Occipital lobe (tissue), 1 donor: ENCODE measurements at regions not wholly inside any gene's neighbourhood (a gene's known extent, or its start where the extent isn't known, plus 50 kb on each side); places are given as distances from the start of the nearest gene placed in this dataset.

Experiments
- DNase-seq: peaks from one replicate; lab custom pipeline; 2025; lab: John Stamatoyannopoulos, UW

DNA sequence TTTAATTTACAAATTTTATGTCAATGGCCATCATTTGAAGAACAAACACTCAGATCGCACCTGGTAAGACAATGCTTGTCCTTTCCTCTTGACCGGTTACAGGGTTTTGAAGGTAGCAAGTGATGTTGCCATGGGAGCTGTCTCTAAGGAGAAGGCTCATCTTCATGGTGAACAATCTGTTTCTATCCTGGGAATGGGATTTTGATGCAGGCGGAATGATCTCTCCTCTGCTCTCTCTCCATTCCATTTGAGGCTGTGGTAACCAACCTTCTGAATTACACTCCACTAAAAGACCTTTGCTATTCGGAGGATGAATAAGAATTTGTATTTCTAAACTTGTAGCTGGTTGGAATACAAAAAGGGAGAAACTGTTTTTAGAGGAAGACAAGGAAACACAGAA is 57.9 kb upstream of the SLC5A9 start:
- DNase-seq, result no peak

DNA sequence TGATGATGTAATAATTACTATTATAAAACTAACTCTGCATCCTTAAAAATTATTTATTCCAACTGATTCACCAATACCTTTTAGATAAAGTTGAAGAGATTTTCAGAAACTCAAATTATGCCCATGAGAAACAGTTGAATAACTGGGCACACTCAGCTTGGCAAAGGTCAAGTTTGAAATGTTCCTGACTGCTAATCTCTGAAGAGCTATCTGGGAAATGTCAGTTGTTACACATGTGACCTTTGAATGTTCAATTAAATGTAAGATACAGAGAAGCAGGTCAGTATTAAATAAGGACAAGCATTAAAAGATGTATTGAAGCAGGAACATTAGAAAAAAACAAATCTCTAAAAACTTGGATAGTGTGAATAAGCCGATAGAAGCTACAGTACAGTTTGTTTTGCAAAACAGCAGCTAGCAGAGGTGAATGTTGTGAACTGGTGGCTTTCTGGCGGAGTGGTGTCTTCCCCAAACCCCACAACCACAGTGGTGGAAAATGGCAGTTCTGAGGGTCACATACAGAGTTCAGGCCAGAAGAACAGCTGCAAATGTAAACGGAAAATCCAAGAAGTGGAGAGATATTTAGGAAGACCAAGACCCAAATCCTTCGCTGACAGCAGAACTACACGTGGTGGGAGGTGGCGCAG is 61.9 kb upstream of the SLC5A9 start:
- no peak for DNase-seq

DNA sequence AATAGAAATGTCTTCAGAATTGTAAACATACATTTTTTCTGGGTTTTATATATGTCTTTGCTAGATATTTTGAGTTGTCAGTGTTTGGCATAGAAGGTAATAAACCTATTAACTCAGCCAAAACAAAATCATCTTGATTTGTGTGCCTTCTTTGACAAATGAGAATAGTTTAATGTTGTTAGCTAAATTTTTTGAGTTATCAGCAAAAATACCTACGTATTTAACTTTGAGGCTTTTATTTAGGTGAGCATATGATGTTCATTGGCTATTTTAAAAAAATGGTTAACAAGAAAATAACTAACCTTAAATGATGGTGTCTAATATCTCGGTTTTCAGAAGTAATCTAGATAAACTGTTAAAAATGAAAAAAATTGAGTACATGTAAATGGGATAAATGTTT is 83.2 kb upstream of the SLC5A9 start:
- no peak for DNase-seq

DNA sequence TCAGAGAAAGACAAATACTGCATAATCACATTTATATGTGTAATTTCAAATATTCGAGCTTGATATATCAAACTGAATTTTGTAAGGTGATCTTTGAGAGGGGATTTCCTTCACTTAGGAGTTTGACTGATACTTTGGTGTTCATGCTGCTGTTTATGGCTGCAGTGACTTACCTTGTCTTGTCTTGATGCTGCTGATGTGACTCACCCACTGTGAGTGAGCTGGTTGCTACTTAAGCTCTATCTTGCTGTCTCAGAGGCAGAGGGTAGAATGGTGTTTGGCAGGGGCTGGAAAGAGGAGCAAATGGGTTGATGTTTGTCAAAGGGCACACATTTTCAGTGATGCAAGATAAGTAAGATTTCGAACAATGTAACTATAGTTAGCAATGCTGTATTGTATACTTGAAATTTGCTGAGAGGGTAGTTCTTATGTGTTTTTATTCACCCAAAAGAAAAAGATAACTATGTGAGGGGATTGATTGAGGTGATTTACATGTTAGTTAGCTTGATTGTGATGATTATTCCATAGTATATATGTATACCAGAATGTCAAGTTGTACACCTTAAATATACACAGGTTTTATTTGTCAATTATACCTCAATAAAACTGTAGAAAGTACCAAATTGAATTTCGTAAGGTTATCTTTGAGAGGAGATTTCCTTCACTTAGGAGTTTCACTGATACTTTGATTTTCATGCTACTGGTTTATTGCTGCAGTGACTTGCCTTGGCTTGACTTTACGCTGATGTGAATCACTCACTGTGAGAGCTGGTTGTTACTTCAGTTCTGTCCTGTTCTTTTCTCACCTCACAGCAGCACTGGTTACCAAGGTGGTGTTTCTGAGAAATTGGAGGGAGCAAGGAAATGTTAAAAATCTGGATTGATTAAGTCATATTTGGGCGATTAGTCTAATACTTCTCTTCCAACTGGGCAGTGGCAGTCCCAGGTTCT is 94.5 kb upstream of the SLC5A9 start:
- DNase-seq, result no peak

DNA sequence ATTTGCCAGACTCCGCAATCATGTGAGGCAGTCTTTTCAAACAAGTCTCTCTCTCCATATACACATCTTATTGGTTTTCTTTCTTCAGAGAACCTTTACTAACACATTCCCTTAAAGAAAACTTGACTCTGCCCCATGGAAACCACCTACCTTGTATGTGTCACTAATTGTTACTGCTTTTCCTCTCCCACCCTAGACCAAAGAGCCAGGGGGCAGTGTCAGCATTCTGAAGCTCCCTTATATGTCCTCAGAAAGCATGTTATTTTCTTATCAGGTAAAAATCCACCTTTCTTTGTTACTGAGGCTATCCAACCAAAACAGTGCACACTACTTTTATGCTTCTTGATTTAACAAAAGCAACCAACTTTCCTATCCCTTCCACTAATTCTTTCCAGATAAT is 98.9 kb upstream of the SLC5A9 start:
- DNase-seq, result no peak

DNA sequence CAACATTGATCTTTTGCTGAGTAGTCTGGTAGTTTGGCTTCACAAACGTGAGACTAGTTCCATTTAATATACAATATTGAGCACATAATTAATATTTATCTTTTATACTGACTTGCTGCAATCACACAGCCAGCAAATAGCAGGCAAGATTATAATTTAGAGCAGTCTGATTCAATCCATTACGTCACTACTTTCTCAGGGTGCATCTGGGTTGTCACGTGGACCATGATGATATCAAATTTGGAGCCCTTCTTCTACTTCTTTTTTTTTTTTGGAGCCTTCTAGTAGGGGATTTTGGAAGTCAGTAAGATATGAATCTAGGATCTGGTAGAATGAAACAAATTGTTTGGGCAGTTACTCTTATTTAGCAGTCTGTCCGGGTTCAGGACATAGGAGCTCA is 100.6 kb upstream of the SLC5A9 start:
- no peak for DNase-seq

DNA sequence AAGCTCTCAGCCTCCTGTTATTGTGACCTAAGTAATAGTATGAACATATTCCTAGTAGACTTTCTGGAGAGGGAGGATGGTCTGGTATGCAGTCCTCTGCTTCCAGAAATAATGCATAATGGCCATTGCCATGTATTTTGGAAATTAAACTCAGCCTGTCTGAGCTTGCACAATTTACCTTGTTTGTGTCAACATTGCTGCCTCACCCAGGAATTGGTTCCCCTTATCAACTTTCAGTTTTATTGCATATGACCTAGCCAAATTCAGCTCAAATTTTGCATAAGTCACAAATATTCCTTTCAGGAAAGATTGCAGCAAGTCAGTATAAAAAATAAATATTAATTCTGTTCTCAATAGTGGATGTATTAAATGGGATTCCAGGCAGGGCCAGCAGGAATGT is 101.9 kb upstream of the SLC5A9 start:
- DNase-seq, result no peak

DNA sequence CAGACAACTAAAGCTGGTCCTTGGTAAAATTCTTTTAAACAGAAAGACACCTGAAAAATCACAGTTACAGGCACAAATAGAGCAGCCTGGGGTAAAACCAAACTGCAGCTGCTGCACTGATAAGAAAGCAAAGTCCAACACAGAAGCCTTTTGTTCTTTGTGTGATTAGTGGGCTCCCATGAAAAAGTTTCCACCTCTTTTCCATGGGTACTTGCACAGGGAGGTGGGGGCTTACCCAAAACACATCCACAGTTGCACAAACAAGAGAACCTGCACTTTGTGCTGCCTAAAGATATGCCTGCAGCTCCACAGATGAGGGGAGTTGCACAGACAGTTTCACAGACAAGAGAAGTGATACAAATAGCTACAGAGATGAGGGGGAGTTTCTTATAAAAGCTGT is 106.7 kb upstream of the SLC5A9 start:
- DNase-seq, result no peak

DNA sequence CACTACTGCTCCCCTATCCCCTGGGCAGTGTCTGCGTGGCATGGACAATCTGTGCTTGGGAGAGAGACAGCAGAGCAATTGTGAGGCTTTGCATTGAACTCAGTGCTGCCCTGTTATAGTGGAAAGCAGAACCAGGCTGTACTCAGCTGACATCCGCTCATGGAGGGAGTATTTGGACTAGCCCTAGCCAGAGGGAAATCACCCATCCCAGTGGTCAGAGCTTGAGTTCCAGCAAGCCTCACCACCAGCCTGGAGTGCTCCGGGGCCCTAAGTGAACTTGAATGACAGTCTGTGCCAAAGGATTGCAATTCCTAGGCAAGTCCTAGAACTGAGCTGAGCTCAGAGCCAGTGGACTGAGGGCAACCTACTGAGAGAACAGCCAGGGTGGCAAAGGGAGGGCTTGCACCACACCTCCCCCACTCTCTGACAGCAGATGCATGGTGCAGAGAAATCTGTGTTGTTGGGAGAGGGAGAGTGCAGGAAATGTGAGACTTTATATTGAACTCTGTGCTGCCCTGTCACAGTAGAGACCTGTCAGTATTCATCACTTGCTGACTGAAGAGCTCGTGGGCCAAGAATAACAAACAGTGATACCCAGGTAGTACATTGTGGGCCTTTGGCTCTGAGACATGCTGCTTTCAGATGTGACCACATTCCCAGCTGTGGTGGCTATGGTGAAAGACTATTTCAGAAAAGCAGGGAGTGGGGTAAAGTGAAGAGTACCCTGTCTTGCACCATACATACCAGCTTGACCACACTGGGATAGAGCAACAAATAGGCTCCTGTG is 107.7 kb upstream of the SLC5A9 start:
- DNase-seq, result no peak

DNA sequence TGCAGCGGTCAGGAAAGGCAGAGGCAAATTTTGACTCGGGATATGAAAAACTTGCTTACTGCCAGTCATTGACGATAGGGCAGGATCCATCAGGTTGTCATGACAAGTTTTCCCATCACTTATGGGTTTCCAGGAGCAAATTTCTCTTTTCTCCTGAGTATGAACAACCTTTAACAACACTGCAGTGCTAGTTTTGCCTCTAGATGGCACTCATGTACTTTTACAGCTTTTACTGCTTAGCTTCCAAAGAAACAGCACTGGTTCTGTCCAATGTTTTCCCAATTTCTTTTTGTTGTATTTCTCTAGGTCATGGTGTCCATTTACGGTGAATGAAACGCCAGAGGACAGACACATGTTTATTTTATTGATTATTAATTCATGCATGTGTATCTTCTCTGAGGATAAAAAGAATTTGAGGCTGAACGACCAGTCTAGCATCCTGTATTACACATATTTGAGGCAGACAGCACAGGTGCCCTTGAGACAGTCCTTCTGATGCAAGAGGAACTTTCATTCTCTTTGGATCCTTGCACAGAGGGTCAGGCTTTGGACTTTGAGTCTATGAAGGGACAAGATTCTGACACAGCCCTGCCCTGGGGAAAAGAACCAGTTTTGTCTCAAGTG is 112.3 kb upstream of the TRABD2B start:
- no peak for DNase-seq

DNA sequence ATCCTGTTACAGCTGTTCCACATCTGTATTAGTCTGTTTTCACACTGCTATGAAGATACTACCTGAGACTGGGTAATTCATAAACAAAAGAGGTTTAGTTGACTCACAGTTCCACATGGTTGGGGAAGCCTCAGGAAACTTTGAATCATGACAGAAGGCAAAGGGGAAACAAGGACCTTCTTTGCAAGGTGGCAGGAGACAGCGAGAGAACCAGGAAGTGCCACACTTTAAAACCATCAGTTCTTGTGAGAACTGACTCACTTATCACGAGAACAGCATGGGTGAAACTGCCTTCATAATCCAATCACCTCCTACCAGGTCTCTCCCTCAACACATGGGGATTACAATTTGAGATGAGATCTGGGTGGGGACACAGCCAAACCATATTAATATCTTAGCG is 110.3 kb upstream of the TRABD2B start:
- DNase-seq, result no peak

DNA sequence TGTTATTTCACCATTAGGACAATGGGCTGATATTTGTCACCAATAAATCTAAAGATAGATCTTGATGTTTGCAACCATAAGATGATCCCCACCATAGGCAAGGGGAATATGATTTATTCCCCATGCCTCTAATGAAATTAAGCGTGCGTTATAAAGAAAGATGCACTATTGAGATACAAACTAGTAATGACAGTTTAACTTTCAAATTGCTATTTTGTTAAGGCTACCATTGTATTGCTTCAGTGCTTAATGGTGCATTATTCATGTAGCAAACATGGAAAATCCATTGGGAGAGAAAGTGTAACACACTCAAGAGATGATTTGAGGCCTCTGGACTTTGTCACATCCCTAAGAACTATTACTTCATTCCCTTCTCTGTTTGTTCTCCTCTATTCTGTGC is 108.9 kb upstream of the TRABD2B start:
- no peak for DNase-seq

DNA sequence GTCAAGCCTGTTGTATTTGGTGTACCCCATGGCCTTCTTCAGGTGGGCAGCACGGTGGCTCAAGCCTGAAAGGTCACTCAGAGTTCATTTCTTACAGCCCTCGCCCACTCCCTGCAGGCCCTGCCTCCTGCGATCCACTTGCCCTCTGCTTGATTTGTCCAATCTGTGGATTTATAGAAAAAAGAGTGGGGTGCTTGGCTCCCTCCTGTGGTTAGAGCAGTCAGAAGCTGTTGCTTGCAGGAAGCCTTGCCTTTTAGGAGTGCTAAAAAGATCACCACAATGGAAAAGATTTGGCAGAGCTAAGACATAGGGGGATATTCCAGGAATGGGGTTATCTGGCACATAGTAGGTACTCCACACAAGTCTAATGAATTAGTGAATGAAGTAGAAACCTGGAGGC is 108.0 kb upstream of the TRABD2B start:
- DNase-seq, result no peak

DNA sequence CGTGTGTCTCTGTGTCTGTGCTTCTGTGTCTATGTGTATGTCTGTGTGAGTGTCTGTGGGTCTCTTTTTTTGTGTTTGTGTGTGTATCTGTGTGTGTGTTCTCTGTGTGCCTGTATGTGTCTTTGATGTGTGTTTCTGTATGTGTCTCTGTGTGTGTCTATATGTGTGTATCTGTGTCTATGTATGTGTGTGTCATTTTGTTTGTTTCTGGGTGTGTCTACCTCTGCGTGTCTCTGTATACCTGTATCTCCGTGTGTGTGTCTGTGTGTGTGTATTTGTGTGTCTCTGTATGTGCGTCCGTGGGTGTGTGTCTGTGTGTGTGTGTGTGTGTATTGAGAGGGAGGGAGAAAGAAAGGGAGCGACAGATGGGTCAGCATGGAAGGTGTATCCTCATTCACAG is 106.3 kb upstream of the TRABD2B start:
- no peak for DNase-seq

DNA sequence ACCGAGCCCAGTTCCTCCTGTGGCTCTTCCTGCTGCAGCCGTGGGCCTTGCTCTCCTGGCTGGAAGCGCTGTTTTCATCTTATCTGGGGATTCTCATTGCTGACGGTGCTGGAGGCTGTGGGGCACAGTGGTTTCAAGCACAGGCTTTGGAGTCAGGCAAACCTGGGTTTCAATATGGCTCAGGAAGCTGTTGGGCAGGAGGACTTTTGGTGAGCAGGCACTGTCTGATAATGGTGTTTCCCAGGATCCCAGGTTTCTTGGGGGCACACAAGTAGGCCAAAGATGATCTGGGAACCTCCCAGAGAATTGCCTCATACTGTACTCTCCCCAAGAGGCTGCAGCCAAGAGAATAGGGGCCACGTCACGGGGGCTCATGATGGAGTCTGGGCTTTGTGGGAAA is 105.6 kb upstream of the TRABD2B start:
- DNase-seq, result no peak

DNA sequence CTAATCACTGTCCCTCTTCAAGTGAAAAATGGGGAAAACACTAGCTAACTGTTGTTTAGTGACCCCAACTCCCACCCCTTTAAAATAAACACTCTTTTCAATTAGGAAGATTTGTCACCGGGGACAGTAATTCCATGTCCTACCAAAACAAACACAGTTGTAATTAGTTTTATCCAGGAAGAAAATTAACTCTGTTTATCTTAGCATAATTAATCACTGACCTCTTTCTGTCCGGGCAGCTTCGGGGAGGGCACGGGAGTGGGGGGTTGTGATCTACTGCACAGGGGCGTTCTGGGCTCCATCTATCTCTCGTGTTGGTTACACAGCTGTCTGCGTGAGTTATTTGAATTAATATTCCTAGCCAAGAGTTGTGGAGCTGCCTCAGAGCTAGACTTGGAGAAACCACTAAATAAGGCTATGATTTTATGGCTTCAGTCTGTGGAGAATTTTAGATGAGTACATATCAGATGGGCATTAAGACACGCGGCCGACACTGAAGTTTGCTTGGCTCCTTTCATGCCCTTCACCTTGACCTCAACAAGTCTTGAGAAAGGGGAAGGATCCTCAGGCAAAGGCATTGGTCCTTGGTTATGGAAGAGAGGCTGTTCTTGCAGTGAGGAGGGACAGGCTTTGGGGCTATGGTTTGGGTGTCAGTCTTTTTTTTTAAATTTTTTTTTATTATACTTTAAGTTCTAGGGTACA is 102.0 kb upstream of the TRABD2B start:
- DNase-seq, result no peak

DNA sequence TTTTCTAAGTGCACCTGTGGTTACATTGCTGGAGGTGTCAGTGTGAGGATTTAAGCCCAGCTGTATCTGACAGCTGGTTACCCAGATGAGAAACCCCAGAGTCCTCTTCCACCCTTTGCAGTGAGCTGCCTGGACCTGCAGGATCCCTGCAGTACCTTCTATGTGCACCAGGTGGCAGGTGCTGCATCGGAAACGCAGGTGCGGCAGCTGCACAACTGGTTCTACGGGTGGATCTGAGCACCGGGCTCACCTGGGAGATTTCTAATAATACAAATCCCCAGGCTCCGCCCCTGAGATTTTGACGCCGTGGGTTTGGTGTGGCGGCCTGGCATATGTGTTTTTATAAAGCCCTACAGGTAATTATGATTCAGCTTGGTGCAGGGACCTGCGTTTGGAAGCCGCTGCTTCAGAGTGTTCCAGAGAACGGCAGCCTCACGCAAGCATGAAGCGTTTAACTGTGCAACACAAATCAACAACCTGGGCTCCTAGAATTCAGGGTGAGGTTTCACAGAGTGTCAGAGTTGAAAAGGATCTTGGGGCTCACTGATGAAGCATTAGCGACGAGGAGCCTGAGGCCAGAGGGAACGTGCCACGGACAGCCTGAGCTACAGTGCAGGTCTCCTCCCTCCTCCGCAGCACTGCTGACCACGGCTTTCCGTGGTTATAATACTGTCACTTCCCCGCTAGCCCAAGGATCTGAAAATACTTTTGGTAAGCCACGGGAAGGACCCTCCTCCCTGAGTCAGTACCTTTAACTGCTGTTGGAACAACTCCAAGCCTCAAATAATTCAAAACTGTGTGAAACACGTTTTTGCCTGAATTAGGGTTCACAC is 96.7 kb upstream of the TRABD2B start:
- DNase-seq, result no peak

DNA sequence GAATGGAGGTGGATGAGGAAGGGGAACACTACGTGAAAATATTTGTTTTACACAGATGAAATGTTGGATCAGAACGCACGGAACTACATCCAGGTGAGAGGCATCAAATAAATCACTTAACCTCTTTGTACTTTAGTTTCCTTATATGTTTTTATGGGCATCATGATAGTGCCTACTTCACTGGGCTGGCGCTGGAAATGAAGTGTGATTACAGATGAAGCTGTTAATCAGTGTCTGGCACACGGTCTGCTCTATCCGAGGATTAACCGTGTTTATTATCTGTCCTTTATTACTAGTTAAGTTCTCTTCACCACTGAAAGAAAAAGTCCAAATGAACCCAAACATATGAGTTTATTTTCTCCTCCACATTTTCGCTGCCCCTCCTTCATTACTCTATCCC is 96.0 kb upstream of the TRABD2B start:
- DNase-seq, result no peak

DNA sequence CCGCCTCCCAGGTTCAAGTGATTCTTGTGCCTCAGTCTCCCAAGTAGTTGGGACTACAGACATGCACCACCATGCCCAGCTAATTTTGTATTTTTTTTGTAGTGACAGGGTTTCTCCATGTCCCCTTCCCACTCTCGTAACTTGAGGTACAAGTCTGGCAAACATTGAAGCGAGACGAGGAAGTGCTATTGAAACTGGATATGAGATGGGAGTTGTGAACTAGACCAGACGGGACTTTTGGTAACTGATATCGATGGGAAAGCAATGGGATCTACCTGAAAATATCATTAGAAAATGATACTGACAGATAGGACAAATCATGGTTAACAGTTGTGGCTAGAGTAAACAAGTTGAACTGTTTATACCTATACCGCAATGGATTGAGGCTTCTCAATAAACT is 95.2 kb upstream of the TRABD2B start:
- no peak for DNase-seq

DNA sequence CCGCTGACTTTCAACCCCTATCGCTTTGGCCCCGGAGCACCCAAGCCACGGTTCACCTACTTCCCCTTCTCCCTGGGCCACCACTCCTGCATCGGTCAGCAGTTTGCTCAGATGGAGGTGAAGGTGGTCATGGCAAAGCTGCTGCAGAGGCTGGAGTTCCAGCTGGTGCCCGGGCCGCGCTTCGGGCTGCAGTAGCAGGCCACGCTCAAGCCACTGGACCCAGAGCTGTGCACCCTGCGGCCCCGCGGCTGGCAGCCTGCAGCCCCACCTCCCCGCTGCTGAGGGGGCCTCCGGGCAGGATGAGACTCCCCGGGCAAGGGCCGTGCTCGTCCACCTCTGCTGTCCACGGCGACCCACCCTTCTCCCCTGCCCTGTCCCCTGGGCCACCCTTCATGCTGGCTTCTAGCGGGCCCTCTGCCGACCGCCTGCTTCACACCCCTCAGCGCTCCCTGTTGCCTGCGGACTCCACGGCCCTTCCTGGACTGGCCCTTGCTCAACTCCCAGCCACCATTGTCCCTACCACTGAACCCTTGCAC is 92.2 kb upstream of the TRABD2B start:
- no peak for DNase-seq
